ENCODE measurements at regions not wholly inside any gene's neighbourhood (a gene's known extent, or its start where the extent isn't known, plus 50 kb on each side); places are given as distances from the start of the nearest gene placed in this dataset.
A peak's percentile ranks its signal among the peaks of the same experiment; 100 is the strongest.
"Not testable (repeated sequence)": the region's sequence is repeated elsewhere in the genome, so short reads cannot be mapped to it uniquely, and the experiment has no call there.

- H3K27me3 ChIP-seq (ENCODE audit: control insufficient read depth, insufficient read depth, low read length), result no peaks in the 10 kb centered on the region
- intact Hi-C loops (cut with DNase I), result no loop called here
- no peaks in the 10 kb centered on the region for H3K9me3 ChIP-seq (ENCODE audit: control insufficient read depth in 2 of 3, insufficient read depth in 1 of 3, low read length in 3 of 3)
- H3K36me3 ChIP-seq (ENCODE audit: control insufficient read depth in 2 of 3, insufficient read depth in 3 of 3, low read length in 3 of 3), result no peaks in the 10 kb centered on the region
- no peak for TF ChIP-seq CTCF (IDR thresholded peaks at IDR 0.05; ENCODE audit: borderline replicate concordance, extremely low read depth, insufficient read depth)
- no peak for FAIRE-seq
- H3K27ac ChIP-seq (ENCODE audit: low read depth in 2 of 2, low read length in 2 of 2), result no peak overlapping the region
- H3K4me3 ChIP-seq (ENCODE audit: low read length in 3 of 3), result no peak overlapping the region
- no peak overlapping the region for H3K9ac ChIP-seq (ENCODE audit: low read length in 3 of 3)
- no peaks in the 10 kb centered on the region for H3K4me1 ChIP-seq (ENCODE audit: control insufficient read depth in 2 of 3, insufficient read depth in 2 of 3, low read depth in 1 of 3, low read length in 3 of 3)
- DNase-seq, result peak in 1 of 5 donors; percentile 32
Observed at GRCh38 chr17:53749178-53749577, 73.5 kb upstream of the KIF2B start.

- H3K4me3 ChIP-seq (ENCODE audit: low read length in 3 of 3); H3K4me1 ChIP-seq (ENCODE audit: control insufficient read depth in 2 of 3, insufficient read depth in 2 of 3, low read depth in 1 of 3, low read length in 3 of 3); H3K9me3 ChIP-seq (ENCODE audit: control insufficient read depth in 2 of 3, insufficient read depth in 1 of 3, low read length in 3 of 3); H3K27ac ChIP-seq (ENCODE audit: low read depth in 2 of 2, low read length in 2 of 2); DNase-seq; H3K9ac ChIP-seq (ENCODE audit: low read length in 3 of 3); intact Hi-C loops (cut with DNase I); H3K36me3 ChIP-seq (ENCODE audit: control insufficient read depth in 2 of 3, insufficient read depth in 3 of 3, low read length in 3 of 3); H3K27me3 ChIP-seq (ENCODE audit: control insufficient read depth, insufficient read depth, low read length); FAIRE-seq: not testable (repeated sequence)
Observed at GRCh38 chr17:53748159-53748820, 74.4 kb upstream of the KIF2B start.

GRCh38 chr17:53740312-53740711, 82.4 kb upstream of the KIF2B start:
- no peaks in the 10 kb centered on the region for H3K4me1 ChIP-seq (ENCODE audit: control insufficient read depth in 2 of 3, insufficient read depth in 2 of 3, low read depth in 1 of 3, low read length in 3 of 3)
- TF ChIP-seq CTCF (IDR thresholded peaks at IDR 0.05; ENCODE audit: borderline replicate concordance, extremely low read depth, insufficient read depth), result no peak
- intact Hi-C loops (cut with DNase I), result no loop called here
- H3K9ac ChIP-seq (ENCODE audit: low read length in 3 of 3), result no peak overlapping the region
- no peaks in the 10 kb centered on the region for H3K9me3 ChIP-seq (ENCODE audit: control insufficient read depth in 2 of 3, insufficient read depth in 1 of 3, low read length in 3 of 3)
- no peaks in the 10 kb centered on the region for H3K27me3 ChIP-seq (ENCODE audit: control insufficient read depth, insufficient read depth, low read length)
- H3K36me3 ChIP-seq (ENCODE audit: control insufficient read depth in 2 of 3, insufficient read depth in 3 of 3, low read length in 3 of 3), result no peaks in the 10 kb centered on the region
- FAIRE-seq (no peak), DNase-seq (no peak)
- H3K4me3 ChIP-seq (ENCODE audit: low read length in 3 of 3), result no peak overlapping the region
- H3K27ac ChIP-seq (ENCODE audit: low read depth in 2 of 2, low read length in 2 of 2), result no peak overlapping the region

GRCh38 chr17:53736516-53737240, 86.0 kb upstream of the KIF2B start:
- Histone ChIP-seq H3K27ac (ENCODE audit: low read depth in 2 of 2, low read length in 2 of 2) (peak overlapping the region in 1 of 2 donors; percentile 54), H3K36me3 (ENCODE audit: control insufficient read depth in 2 of 3, insufficient read depth in 3 of 3, low read length in 3 of 3) (no peaks in the 10 kb centered on the region), H3K27me3 (ENCODE audit: control insufficient read depth, insufficient read depth, low read length) (no peaks in the 10 kb centered on the region), H3K9ac (ENCODE audit: low read length in 3 of 3) (peak overlapping the region in 1 of 3 donors; percentile 2), H3K4me3 (ENCODE audit: low read length in 3 of 3) (peak overlapping the region in 2 of 3 donors; percentile 0 to 22), H3K9me3 (ENCODE audit: control insufficient read depth in 2 of 3, insufficient read depth in 1 of 3, low read length in 3 of 3) (no peaks in the 10 kb centered on the region), H3K4me1 (ENCODE audit: control insufficient read depth in 2 of 3, insufficient read depth in 2 of 3, low read depth in 1 of 3, low read length in 3 of 3) (no peaks in the 10 kb centered on the region)
- DNase-seq (peak in 4 of 5 donors; percentile 43 to 92 (median 76)), FAIRE-seq (no peak)
- no peak for TF ChIP-seq CTCF (IDR thresholded peaks at IDR 0.05; ENCODE audit: borderline replicate concordance, extremely low read depth, insufficient read depth)
- intact Hi-C loops (cut with DNase I), result no loop called here

Measured in kidney (tissue), 13 donors.